ENCODE measurements at regions not wholly inside any gene's neighbourhood (a gene's known extent, or its start where the extent isn't known, plus 50 kb on each side); places are given as distances from the start of the nearest gene placed in this dataset.

GRCh38 chr4:152217896-152218295 is 318.0 kb downstream of the FBXW7 start (continued):
- TF ChIP-seq REST (IDR thresholded peaks at IDR 0.05; ENCODE audit: low read depth) = no peak

GRCh38 chr4:152211936-152212653 is 323.8 kb downstream of the FBXW7 start:
- BruUV-seq (replicated peaks) = no TSS peak
- Histone ChIP-seq H3K27ac (ENCODE audit: low read depth, low read length) (no peak overlapping the region), H3K79me2 (ENCODE audit: insufficient read depth, low read length) (no peaks in the 10 kb centered on the region), H3K4me2 (ENCODE audit: low read length) (no peak overlapping the region), H3K9me3 (ENCODE audit: control insufficient read depth in 1 of 2, insufficient read depth in 1 of 2, low read depth in 1 of 2, low read length in 2 of 2) (no peaks in the 10 kb centered on the region), H3K36me3 (ENCODE audit: control insufficient read depth in 1 of 2, insufficient read depth in 2 of 2, low read length in 2 of 2) (no peaks in the 10 kb centered on the region), H3K4me3 (replicated peaks in 1 of 2; ENCODE audit: low read depth in 1 of 2, low read length in 2 of 2) (no peak overlapping the region), H3K4me1 (ENCODE audit: control insufficient read depth in 1 of 2, insufficient read depth in 2 of 2, low read length in 2 of 2) (no peaks in the 10 kb centered on the region), H3K27me3 (ENCODE audit: insufficient read depth, low read length) (0 out of 2 replicates have a peak, but pooled peaks cover 4% of the 10 kb centered on the region), H2AFZ (ENCODE audit: low read depth, low read length, poor library complexity, severe bottlenecking) (no peak overlapping the region), H4K20me1 (ENCODE audit: insufficient read depth) (no peaks in the 10 kb centered on the region), H3K9me2 (ENCODE audit: insufficient read depth) (no peaks in the 10 kb centered on the region), H3K9ac (ENCODE audit: low read length) (no peak overlapping the region)
- ChIA-PET CTCF (no interaction called here), RAD21 (ENCODE audit: low non-redundant PET in 1 of 2, low total read pairs in 2 of 2, uncharacterized antibody in 2 of 2, unreplicated experiment in 2 of 2) (no interaction called here), POLR2A (no interaction called here)
- intact Hi-C loops (cut with micrococcal nuclease) = no loop called here
- TF ChIP-seq EZH2 (IDR thresholded peaks at IDR 0.05) = no peak
- TF ChIP-seq CEBPB (IDR thresholded peaks at IDR 0.05; ENCODE audit: low read depth) = no peak
- no peak for TF ChIP-seq POLR2AphosphoS5 (IDR thresholded peaks at IDR 0.05; ENCODE audit: low read depth, low read length)
- ATAC-seq (no peak), DNase-seq (ENCODE audit: low read depth, low spot score) (no peak)
